ENCODE measurements at regions not wholly inside any gene's neighbourhood (a gene's known extent, or its start where the extent isn't known, plus 50 kb on each side); places are given as distances from the start of the nearest gene placed in this dataset.

DNA sequence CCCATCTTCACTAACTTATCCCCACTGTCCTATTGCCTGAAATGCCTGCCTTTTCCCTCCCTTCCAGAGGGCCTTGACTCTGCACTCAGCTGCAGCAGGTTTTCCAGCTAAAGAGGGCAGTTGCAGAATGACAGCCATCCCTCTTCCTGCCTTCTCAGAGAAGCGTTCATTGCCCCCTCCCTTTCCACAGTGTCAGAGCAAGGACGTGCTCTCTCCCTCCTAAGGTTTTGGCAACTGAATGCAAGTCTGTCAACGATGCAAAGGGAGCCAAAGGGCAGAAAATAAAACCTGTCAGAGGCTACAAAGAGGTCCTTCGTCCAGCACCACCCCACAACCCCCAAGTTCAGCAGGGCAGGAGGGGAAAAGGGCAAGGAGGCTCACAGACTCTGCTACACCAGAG, 230.1 kb upstream of the THBS1 start:
- no peak for DNase-seq
- ATAC-seq, result no peak

DNA sequence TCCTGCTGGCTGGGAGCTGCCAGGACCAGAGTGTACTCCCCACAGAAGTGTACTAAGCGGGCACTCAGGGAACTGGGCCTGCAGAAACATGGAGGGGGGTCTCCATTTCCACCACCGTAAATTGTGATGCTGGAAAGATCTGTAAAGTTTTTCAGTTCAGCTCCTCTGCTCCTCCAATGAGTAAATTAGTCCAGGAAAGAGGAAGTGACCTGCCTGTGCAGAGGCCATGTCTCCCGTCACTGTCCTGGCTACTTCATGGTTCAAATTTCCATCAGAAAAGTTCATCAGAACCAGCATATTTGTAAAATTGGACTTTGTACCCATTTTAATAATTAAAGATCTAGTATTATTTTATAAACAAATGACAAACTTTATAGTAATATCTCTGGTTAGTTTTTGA, 226.7 kb upstream of the THBS1 start:
- no peak for DNase-seq
- no peak for ATAC-seq

- no peak for ATAC-seq
- DNase-seq, result no peak
These were observed 223.2 kb upstream of the THBS1 start for GRCh38 chr15:39357480-39358268.

- no peak for ATAC-seq
- no peak for DNase-seq
These were observed 222.3 kb upstream of the THBS1 start for GRCh38 chr15:39358441-39359041.

- DNase-seq, result no peak
- ATAC-seq, result no peak
These were observed 221.1 kb upstream of the THBS1 start for GRCh38 chr15:39359771-39360170.

DNA sequence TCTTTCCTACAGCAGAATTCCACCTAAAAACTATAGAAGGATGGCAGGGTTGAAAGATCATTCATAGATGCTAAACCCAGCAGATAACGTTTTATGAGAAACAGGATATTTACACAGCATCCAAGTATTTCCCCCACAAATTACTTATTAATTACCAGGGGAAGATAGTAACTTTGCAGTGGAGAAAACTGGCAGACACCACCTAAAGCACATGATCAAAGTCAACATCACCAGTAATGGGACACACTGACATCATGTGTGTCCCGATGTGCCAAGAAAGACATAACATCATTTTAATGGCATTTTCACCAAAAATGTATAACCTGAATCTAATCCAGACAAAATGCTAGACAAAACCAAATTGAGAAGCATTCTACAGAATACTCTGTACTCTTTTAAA, 220.4 kb upstream of the THBS1 start:
- no peak for ATAC-seq
- no peak for DNase-seq

DNA sequence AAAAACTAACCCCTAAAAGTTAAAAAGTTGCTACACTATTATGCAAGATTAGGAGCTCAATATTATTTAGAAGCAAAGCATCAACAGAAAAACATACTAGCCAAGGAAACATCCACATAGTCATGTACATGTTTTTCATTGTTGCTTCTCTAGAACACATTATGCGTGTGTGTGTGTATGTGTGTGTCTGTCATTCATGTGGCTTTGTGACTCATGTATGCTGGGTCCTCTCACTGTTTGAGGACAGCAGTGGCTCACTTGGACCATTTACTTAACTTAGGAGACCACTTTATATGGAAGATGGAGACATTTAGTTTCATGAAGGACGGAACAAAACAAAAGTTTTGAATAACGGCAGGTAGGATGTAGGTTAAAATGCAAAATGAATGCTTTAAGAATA, 219.4 kb upstream of the THBS1 start:
- no peak for DNase-seq
- ATAC-seq, result no peak

GRCh38 chr15:39362821-39363561, 217.9 kb upstream of the THBS1 start:
- DNase-seq (no peak), ATAC-seq (no peak)

DNA sequence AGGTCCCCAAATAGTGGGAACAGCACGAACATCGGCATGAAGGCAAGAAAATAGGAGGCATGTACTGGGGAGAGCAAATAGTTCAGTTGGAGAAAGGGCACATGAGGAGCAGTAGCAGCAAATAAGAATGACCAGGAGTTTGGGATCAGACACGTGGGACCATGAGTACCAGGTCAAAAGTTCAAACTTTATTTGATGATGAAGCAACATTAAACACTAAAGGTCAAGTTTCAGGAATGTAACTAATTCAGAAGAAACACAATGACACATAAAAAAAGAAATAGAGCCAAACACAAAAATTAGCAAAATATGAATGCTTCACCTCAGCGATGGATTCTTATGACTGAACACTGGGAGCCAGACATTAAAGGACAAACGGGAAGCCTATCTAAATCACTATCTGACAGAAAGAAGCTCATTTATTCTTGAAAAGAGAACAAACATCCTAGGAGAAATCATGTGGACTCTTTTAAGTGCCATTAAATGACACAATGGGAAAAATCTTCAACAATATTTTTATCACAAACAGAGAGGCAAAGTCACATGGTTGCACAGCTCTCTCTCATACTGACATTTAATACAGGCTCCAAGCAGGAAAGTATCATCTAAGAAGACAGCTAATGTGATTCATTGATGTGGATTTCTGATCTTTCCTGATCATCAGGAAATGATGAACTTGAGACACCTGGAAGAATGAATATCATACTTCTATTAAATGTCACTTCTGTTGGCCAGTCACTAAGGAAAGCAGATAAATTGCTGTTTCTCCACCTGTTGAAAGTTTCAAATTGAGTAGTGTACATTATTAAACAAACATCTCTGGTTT, 216.9 kb upstream of the THBS1 start:
- DNase-seq (no peak), ATAC-seq (no peak)

- DNase-seq (no peak), ATAC-seq (no peak)
These were observed 216.2 kb upstream of the THBS1 start for GRCh38 chr15:39364721-39365120.

GRCh38 chr15:39365161-39365560, 215.7 kb upstream of the THBS1 start:
- ATAC-seq, result no peak
- DNase-seq, result no peak

GRCh38 chr15:39365873-39366272, 215.0 kb upstream of the THBS1 start:
- no peak for DNase-seq
- ATAC-seq, result no peak

- ATAC-seq (no peak), DNase-seq (no peak)
These were observed 213.3 kb upstream of the THBS1 start for GRCh38 chr15:39367596-39367995.

DNA sequence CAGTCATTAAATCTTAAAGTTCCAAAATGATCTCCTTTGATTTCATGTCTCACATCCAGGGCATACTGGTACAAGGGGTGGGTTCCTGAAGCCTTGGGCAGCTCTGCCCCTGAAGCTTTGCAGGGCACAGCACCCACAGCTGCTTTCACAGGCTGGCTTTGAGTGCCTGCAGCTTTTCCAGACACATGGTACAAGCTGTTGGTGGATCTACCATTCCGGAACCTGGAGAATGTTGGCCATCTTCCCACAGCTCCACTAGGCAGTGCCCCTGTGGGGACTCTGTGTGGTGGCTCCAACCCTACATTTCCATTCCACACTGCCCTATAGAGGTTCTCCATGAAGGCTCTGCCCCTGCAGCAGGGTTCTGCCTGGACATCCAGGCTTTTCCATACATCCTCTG, 211.1 kb upstream of the THBS1 start:
- no peak for DNase-seq
- no peak for ATAC-seq

- DNase-seq, result no peak
- no peak for ATAC-seq
These were observed 204.4 kb upstream of the THBS1 start for GRCh38 chr15:39376371-39376909.

DNA sequence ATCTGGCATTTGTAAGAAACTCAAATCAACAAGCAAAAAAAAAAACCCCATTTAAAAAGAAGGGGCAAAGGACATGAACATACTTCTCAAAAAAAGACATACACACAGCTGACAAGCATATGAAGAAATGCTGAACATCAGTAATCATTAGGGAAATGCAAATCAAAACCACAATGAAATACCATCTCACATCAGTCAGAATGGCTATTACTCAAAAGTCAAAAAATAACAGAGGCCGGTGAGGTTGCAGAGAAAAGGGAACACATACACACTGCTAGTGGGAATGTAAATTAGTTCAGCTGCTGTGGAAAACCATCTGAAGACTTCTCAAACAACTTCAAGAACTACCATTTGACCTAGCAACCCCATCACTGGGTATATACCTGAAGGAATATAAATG, 199.4 kb upstream of the THBS1 start:
- ATAC-seq, result no peak

DNA sequence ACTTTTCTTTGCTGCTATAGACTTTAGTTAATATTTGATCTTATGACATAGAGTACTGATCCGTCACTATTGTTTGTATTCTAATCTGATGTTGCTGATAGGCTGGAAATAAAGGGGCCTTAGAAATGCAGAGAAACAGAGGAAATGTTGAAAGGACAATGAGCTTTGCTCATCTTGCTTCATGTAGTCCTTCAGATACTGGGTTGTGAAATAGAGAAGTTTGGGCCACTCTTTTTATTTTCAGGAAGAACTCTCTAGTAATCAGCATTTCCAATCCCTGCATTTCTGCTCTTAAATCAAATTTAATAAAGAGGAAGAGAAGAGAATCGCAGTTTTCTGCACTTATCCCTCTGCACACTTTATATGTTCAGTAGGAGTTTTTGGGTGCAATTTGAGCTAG, 192.8 kb upstream of the THBS1 start:
- ATAC-seq (no peak), DNase-seq (no peak)

More for the DNA sequence above, 199.4 kb upstream of the THBS1 start:
- no peak for DNase-seq

- DNase-seq, result no peak
These were observed 189.6 kb upstream of the THBS1 start for GRCh38 chr15:39391230-39391629.

GRCh38 chr15:39392469-39393047, 188.3 kb upstream of the THBS1 start:
- ATAC-seq, result no peak

More at GRCh38 chr15:39391230-39391629, 189.6 kb upstream of the THBS1 start:
- ATAC-seq, result no peak

DNA sequence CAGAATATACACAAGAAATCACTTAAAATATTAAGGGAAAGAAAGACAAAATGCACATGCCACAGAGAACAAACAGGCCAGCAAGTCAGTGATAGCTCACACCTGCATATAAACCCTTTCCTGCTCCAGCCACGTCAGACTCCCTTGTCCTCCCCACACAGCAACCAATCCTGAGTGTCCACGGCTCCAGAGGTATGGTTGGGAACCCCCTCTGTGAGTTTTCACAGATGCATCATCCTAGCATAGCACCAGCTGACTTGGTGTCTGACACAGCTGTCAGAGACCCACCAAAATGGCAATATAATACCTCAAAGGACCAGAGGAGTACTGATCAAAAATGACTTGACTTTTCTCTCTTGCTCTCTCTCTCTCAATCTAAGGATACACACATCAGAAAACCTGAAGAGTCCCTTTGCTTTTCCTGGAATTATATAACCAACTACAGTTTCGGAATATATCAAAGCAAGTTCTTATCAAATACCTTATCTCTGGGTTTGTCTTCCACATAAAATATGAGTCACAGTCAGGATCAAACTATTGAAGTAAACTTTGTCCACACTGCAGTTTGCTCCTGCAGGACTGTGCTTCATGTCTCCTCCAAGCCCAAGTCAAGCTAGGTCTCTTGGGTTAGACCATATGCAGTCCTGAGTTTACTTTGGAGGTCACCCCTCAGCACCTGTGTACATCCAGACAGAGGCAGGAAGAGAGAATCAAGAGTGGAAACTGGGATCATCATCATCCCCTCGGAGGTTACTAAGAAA, 187.1 kb upstream of the THBS1 start:
- DNase-seq (no peak), ATAC-seq (no peak)

More at GRCh38 chr15:39392469-39393047, 188.3 kb upstream of the THBS1 start:
- no peak for DNase-seq

GRCh38 chr15:39394496-39394895, 186.4 kb upstream of the THBS1 start:
- DNase-seq (no peak), ATAC-seq (no peak)
